ENCODE measurements at regions not wholly inside any gene's neighbourhood (a gene's known extent, or its start where the extent isn't known, plus 50 kb on each side); places are given as distances from the start of the nearest gene placed in this dataset.

DNA sequence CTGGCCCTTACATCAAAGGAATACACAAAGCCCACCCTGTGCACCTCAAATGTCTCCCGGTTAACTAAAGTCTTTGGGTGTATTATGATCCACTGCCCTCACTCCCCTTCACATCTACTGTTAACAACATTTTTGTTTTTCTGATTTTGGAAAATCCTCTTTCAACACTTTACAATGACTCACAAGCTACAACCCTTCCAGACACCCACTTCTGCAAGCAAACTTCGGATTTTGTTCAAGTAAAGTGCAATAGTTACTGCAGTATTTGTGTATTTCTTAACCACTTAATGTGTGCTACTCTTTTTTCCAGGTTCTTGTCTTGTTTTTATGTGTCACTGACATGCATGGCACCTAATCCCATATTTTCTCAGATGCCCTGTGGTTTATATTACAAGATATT lies 101.1 kb downstream of the EDNRB start:
- no peak for TF ChIP-seq EZH2phosphoT487 (IDR thresholded peaks at IDR 0.05; ENCODE audit: borderline replicate concordance)
- TF ChIP-seq TCF7L2 (IDR thresholded peaks at IDR 0.05; ENCODE audit: borderline replicate concordance, extremely low read depth, insufficient read depth, insufficient read length): no peak
- TF ChIP-seq EZH2 (IDR thresholded peaks at IDR 0.05): no peak
- TF ChIP-seq, protein P1, sequence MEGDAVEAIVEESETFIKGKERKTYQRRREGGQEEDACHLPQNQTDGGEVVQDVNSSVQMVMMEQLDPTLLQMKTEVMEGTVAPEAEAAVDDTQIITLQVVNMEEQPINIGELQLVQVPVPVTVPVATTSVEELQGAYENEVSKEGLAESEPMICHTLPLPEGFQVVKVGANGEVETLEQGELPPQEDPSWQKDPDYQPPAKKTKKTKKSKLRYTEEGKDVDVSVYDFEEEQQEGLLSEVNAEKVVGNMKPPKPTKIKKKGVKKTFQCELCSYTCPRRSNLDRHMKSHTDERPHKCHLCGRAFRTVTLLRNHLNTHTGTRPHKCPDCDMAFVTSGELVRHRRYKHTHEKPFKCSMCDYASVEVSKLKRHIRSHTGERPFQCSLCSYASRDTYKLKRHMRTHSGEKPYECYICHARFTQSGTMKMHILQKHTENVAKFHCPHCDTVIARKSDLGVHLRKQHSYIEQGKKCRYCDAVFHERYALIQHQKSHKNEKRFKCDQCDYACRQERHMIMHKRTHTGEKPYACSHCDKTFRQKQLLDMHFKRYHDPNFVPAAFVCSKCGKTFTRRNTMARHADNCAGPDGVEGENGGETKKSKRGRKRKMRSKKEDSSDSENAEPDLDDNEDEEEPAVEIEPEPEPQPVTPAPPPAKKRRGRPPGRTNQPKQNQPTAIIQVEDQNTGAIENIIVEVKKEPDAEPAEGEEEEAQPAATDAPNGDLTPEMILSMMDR (IDR thresholded peaks at IDR 0.05 in 2 of 3, conservative IDR thresholded peaks at IDR 0.05 in 1 of 3; ENCODE audit: borderline replicate concordance in 1 of 3, insufficient read depth in 1 of 3, low read depth in 2 of 3, low read length in 2 of 3): no peak
- no peak for TF ChIP-seq SRF (IDR thresholded peaks at IDR 0.05; ENCODE audit: low read depth)
- TF ChIP-seq POLR2A (IDR thresholded peaks at IDR 0.05; ENCODE audit: borderline replicate concordance, extremely low read depth, insufficient read depth, insufficient read length): no peak
- TF ChIP-seq EGR1 (IDR thresholded peaks at IDR 0.05; ENCODE audit: low read depth): no peak
